Endothelial cell of umbilical vein (primary cell): ENCODE measurements at regions not wholly inside any gene's neighbourhood (a gene's known extent, or its start where the extent isn't known, plus 50 kb on each side); places are given as distances from the start of the nearest gene placed in this dataset.

Source experiments
- BruUV-seq: library from RNA; stranded (reverse); fragments of 400-500 nt; replicated peaks from 2 replicates; lab custom pipeline; 2021; lab: Mats Ljungman, UMichigan
- CTCF ChIA-PET: fragments of 300-600, 350-600 bp; sonication (Branson Sonifier 250); formaldehyde crosslinking; loops from one replicate; lab custom pipeline; 2021; ENCODE audit warnings: antibody characterized with exemption, inconsistent platforms; lab: Charles Lee
- POLR2A ChIA-PET: fragments of 300-600, 350-600 bp; sonication (Branson Sonifier 250); formaldehyde crosslinking; loops from one replicate; lab custom pipeline; 2021; ENCODE audit warnings: antibody characterized with exemption, inconsistent platforms; lab: Charles Lee
- DNase-seq: peaks from one replicate; pipeline ENCODE4 v3.0.0-alpha.2; 2011; ENCODE audit warnings: low read depth, low spot score
- FAIRE-seq: peaks from 2 replicates; lab custom pipeline; 2011; peaks lifted over from hg19 to GRCh38; lab: Jason Lieb, UNC
- H2AFZ ChIP-seq: 2 replicates; pipeline ENCODE4 v1.6.0; 2012; ENCODE audit warnings: low read depth, low read length, control low read depth, inconsistent platforms
- H3K27ac ChIP-seq: 2 replicates; pipeline ENCODE4 v1.5.1; 2011; ENCODE audit warnings: low read depth, mild to moderate bottlenecking, control low read depth, low read length, moderate library complexity; ENCODE audit not compliant: insufficient read depth
- H3K27me3 ChIP-seq, 2 experiments: 2 replicates each; pipeline versions ENCODE4 v1.6.0 to v1.6.1; 2011; ENCODE audit warnings: low read length in 2 of 2, mixed read lengths in 1 of 2; ENCODE audit not compliant: control insufficient read depth in 2 of 2, insufficient read depth in 2 of 2
- H3K36me3 ChIP-seq, 2 experiments: 2 replicates in 1 of 2; 3 replicates in 1 of 2; pipeline ENCODE4 v1.5.1; 2011; ENCODE audit warnings: low read length in 2 of 2, mild to moderate bottlenecking in 1 of 2, moderate library complexity in 1 of 2; ENCODE audit not compliant: control insufficient read depth in 2 of 2, insufficient read depth in 2 of 2; ENCODE audit errors: extremely low read depth in 1 of 2
- H3K4me1 ChIP-seq: 3 replicates; pipeline ENCODE4 v1.5.1; 2011; ENCODE audit warnings: mild to moderate bottlenecking, low read length; ENCODE audit not compliant: control insufficient read depth, insufficient read depth; ENCODE audit errors: extremely low read depth
- H3K4me2 ChIP-seq: 2 replicates; pipeline ENCODE4 v1.6.1; 2011; ENCODE audit warnings: low read length, control low read depth, mixed read lengths; ENCODE audit not compliant: insufficient read depth
- H3K4me3 ChIP-seq, 3 experiments: fragments of 200-600 bp in 1 of 3; sonication (generic), shearing (Covaris generic) in 1 of 3; replicated peaks in 1 of 3; 2 replicates each; pipeline ENCODE4 v1.5.1; 2011 to 2016; ENCODE audit warnings: control low read depth in 3 of 3, low read length in 3 of 3, mild to moderate bottlenecking in 2 of 3, inconsistent platforms in 1 of 3, low read depth in 1 of 3, moderate library complexity in 1 of 3; ENCODE audit not compliant: insufficient read depth in 1 of 3
- H3K79me2 ChIP-seq: 2 replicates; pipeline ENCODE4 v1.6.0; 2012; ENCODE audit warnings: low read length, inconsistent platforms; ENCODE audit not compliant: control insufficient read depth, insufficient read depth
- H3K9ac ChIP-seq: replicated peaks from 2 replicates; pipeline ENCODE3; 2011; ENCODE audit warnings: low read length, control low read depth; ENCODE audit not compliant: insufficient read depth; ENCODE audit errors: extremely low read depth
- H3K9me1 ChIP-seq: replicated peaks from 3 replicates; pipeline ENCODE4 v1.6.0; 2011; ENCODE audit warnings: mild to moderate bottlenecking, low read length; ENCODE audit not compliant: control insufficient read depth, insufficient read depth; ENCODE audit errors: extremely low read depth
- H3K9me3 ChIP-seq: replicated peaks from 2 replicates; pipeline ENCODE4 v1.5.1; 2012; ENCODE audit warnings: low read length, inconsistent platforms; ENCODE audit not compliant: control insufficient read depth, insufficient read depth
- H4K20me1 ChIP-seq: replicated peaks from 2 replicates; pipeline ENCODE3; 2011; ENCODE audit warnings: mild to moderate bottlenecking, low read length; ENCODE audit not compliant: control insufficient read depth, insufficient read depth; ENCODE audit errors: extremely low read depth
- EZH2 ChIP-seq: IDR thresholded peaks from 2 replicates; pipeline ENCODE4 v1.6.1; 2012; ENCODE audit warnings: borderline replicate concordance, low read depth, mild to moderate bottlenecking, moderate library complexity, low read length, inconsistent platforms; ENCODE audit not compliant: severe bottlenecking
- GATA2 ChIP-seq: IDR thresholded peaks from 2 replicates; pipeline ENCODE4 v1.7.0; 2011; ENCODE audit warnings: low read depth, mild to moderate bottlenecking, moderate library complexity, mixed read lengths, low read length; ENCODE audit not compliant: insufficient read length, insufficient read depth
- JUN ChIP-seq: IDR thresholded peaks from 2 replicates; pipeline ENCODE4 v1.6.1; 2011; ENCODE audit warnings: borderline replicate concordance, low read depth; ENCODE audit not compliant: insufficient read length, insufficient read depth
- POLR2AphosphoS5 ChIP-seq: IDR thresholded peaks from 2 replicates; pipeline ENCODE4 v1.6.1; 2012; ENCODE audit warnings: low read depth, mild to moderate bottlenecking, control low read depth, low read length, moderate library complexity; ENCODE audit not compliant: insufficient read depth
- dilution Hi-C: fragments of 300-500 bp; cut with MboI; formaldehyde crosslinking; loops from one replicate; pipeline ENCODE4 v1.15.0; 2019; ENCODE audit warnings: low sequenced_read_pairs; ENCODE audit not compliant: extremely low pct_ligation_motif_present
- intact Hi-C: fragments of 100-400 bp; cut with micrococcal nuclease; formaldehyde crosslinking; loops from one replicate; pipeline ENCODE4 v1.10.0; 2022
- TF ChIP-seq, protein P1 (sequence below), 2 donors: IDR thresholded peaks; 1 replicate in 1 of 2; 2 replicates in 1 of 2; pipeline ENCODE4 v1.5.1; 2011; ENCODE audit warnings: low read length in 2 of 2, mild to moderate bottlenecking in 2 of 2, moderate library complexity in 2 of 2, control low read depth in 1 of 2, inconsistent platforms in 1 of 2, low read depth in 1 of 2; ENCODE audit not compliant: insufficient read depth in 1 of 2; ENCODE audit errors: extremely low read depth in 1 of 2

DNA sequence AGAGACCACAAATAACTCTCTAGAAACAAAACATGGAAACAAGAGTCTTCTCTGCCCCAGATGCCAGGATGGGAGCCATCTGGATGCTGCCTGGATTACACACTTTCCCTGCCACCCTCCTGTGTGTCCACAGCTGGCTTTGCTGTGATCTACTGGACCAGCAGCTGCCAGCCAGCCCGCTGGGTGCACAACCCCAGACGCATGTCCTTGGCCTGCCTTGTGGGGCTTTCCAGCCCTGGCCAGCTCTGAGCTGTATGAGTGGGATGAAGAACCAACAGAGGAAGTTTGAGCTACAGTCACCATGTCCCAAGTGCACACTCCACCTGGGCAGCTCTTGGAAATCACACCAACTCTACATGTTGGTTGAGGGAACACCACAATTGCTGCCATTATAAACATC lies 57.0 kb upstream of the TNRC6C start:
- dilution Hi-C loops (no loop called here), intact Hi-C loops (no loop called here)
- no peaks in the 10 kb centered on the region for H3K9me3 ChIP-seq
- POLR2A ChIA-PET: no interaction called here
- H3K9me1 ChIP-seq: no peaks in the 10 kb centered on the region
- BruUV-seq: no TSS peak
- H3K27me3 ChIP-seq: peaks cover 3 to 8% of the 10 kb centered on the region in 2 experiments
- TF ChIP-seq EZH2: no peak
- no peak for TF ChIP-seq JUN
- TF ChIP-seq, protein P1, sequence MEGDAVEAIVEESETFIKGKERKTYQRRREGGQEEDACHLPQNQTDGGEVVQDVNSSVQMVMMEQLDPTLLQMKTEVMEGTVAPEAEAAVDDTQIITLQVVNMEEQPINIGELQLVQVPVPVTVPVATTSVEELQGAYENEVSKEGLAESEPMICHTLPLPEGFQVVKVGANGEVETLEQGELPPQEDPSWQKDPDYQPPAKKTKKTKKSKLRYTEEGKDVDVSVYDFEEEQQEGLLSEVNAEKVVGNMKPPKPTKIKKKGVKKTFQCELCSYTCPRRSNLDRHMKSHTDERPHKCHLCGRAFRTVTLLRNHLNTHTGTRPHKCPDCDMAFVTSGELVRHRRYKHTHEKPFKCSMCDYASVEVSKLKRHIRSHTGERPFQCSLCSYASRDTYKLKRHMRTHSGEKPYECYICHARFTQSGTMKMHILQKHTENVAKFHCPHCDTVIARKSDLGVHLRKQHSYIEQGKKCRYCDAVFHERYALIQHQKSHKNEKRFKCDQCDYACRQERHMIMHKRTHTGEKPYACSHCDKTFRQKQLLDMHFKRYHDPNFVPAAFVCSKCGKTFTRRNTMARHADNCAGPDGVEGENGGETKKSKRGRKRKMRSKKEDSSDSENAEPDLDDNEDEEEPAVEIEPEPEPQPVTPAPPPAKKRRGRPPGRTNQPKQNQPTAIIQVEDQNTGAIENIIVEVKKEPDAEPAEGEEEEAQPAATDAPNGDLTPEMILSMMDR (IDR thresholded peaks at IDR 0.05; ENCODE audit: extremely low read depth in 1 of 2, insufficient read depth in 1 of 2, low read depth in 1 of 2, low read length in 2 of 2): no peak
- TF ChIP-seq GATA2: no peak
- H3K9ac ChIP-seq: no peak overlapping the region
- DNase-seq (no peak), FAIRE-seq (no peak)
- H3K4me1 ChIP-seq: no peaks in the 10 kb centered on the region
- CTCF ChIA-PET: no interaction called here
- H3K4me3 ChIP-seq: no peak overlapping the region
- H2AFZ ChIP-seq: no peak overlapping the region
- no peak overlapping the region for H3K27ac ChIP-seq
- H4K20me1 ChIP-seq: no peaks in the 10 kb centered on the region
- no peak overlapping the region for H3K4me2 ChIP-seq
- H3K36me3 ChIP-seq: no peaks in the 10 kb centered on the region
- no peaks in the 10 kb centered on the region for H3K79me2 ChIP-seq

DNA sequence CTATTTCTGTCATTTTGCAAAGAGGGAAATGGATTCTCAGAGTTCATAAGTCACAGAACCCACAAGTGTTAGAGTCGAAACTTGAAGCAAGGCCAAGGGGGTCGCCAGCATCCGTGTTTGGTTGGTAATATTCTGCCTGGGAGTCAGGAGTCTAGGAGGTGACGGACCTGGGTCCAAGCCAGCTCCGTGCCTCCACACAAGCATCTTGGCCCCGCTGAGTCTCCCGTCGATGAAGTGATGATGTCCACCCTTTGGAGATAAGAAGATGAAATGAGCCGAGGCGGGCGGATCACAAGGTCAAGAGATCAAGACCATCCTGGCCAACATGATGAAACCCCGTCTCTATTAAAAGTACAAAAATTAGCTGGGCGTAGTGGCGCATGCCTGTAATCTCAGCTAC lies 53.2 kb upstream of the TNRC6C start:
- peaks cover 3 to 10% of the 10 kb centered on the region in 2 experiments for H3K27me3 ChIP-seq
- POLR2A ChIA-PET: no interaction called here
- intact Hi-C loops: no loop called here

More for the DNA sequence above, 53.2 kb upstream of the TNRC6C start:
- no peaks in the 10 kb centered on the region for H3K36me3 ChIP-seq
- CTCF ChIA-PET: no interaction called here
- no peaks in the 10 kb centered on the region for H4K20me1 ChIP-seq
- dilution Hi-C loops: no loop called here
- no peak for TF ChIP-seq GATA2
- TF ChIP-seq POLR2AphosphoS5: no peak
- H3K9me3 ChIP-seq: no peaks in the 10 kb centered on the region
- DNase-seq: no peak
- no peak overlapping the region for H3K27ac ChIP-seq
- H3K79me2 ChIP-seq: no peaks in the 10 kb centered on the region
- no peak for FAIRE-seq
- no peak overlapping the region for H2AFZ ChIP-seq
- no TSS peak for BruUV-seq
- H3K9me1 ChIP-seq: no peaks in the 10 kb centered on the region
- no peak overlapping the region for H3K4me3 ChIP-seq
- H3K4me2 ChIP-seq: no peak overlapping the region
- no peaks in the 10 kb centered on the region for H3K4me1 ChIP-seq
- H3K9ac ChIP-seq: no peak overlapping the region
